NCI-H1694 (cell line): ENCODE measurements at regions not wholly inside any gene's neighbourhood (a gene's known extent, or its start where the extent isn't known, plus 50 kb on each side); places are given as distances from the start of the nearest gene placed in this dataset.
"Not testable (repeated sequence)": the region's sequence is repeated elsewhere in the genome, so short reads cannot be mapped to it uniquely, and the experiment has no call there.

Experiments
- DNase-seq: peaks from one replicate; lab custom pipeline; 2025; lab: John Stamatoyannopoulos, UW

- DNase-seq = no peak
Measured at GRCh38 chr19:29154163-29154562, 58.8 kb downstream of the UQCRFS1 start.

- no peak for DNase-seq
Measured at GRCh38 chr19:29145756-29146155, 67.2 kb downstream of the UQCRFS1 start.

DNA sequence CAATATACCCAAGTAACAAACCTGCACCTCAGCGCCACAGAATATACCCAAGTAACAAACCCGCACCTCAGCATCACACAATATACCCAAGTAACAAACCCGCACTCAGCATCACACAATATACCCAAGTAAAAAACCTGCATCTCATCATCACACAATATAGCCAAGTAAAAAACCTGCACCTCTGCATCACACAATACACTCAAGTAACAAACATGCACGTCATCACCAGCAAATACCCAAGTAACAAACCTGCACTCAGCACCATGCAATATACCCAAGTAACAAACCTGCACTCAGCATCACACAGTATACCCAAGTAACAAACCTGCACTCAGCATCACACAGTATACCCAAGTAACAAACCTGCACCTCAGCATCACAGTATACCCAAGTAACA, 69.8 kb downstream of the UQCRFS1 start:
- DNase-seq = no peak

- no peak for DNase-seq
Measured at GRCh38 chr19:29139227-29139626, 73.7 kb downstream of the UQCRFS1 start.

DNA sequence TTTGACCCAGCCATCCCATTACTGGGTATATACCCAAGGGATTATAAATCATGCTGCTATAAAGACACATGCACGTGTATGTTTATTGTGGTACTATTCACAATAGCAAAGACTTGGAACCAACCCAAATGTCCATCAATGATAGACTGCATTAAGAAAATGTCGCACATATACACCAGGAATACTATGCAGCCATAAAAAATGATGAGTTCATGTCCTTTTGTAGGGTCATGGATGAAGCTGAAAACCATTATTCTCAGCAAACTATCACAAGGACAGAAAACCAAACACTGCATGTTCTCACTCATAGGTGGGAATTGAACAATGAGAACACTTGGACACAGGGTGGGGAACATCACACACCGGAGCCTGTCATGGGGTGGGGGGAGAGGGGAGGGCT, 74.7 kb downstream of the UQCRFS1 start:
- not testable (repeated sequence) for DNase-seq

DNA sequence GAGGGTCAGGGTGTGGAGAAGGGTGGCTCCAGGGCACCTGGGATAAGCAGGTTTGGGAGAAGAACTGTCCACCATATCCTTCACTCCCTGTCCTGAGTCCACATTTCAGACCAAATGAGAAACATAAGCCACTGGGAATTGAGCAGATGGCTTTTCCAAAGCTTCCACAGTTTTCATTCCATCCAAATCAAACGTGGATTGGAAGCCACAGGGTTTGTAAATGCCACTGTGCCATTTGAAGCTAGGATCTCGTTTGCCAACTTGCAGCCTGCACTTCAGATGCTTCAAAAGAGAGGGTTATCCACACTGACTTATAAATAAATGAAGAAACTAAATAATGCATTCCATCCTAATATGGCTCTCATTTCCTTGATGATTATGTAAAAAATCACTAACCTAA, 81.5 kb downstream of the UQCRFS1 start:
- DNase-seq = no peak

DNA sequence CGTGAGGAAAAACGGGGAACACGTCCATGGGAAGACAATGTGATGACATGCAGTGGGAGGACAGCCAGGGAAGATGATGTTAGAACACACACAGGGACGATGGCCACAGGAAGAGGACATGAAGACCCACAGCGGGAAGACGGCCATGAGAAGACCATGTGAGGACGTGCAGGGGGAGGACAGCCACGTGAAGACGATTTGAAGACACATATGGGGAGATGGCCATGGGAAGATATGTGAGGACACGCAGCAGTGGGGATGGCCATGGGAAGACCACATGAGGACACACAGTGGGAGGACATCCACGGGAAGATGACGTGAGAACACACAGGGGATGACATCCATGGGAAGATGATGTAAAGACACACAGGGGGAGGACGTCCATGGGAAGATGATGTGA, 83.8 kb downstream of the UQCRFS1 start:
- DNase-seq = no peak

DNA sequence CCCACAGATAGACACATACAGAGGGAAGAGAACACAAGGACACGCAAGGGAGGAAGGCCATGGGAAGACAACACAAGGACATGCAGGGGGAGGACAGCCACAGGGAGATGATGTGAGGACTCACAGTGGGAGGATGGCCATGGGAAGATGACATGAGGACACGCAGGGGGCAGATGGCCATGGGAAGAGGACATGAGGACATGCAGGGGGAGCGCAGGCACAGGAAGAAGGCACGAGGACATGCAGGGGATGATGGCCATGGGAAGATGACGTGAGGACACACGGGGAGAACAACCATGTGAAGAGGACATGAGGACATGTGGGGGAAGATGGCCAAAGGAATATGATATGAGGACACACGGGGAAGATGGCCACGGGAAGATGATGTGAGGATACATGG, 84.7 kb downstream of the UQCRFS1 start:
- DNase-seq = no peak

GRCh38 chr19:29122185-29122584, 90.8 kb downstream of the UQCRFS1 start:
- no peak for DNase-seq

DNA sequence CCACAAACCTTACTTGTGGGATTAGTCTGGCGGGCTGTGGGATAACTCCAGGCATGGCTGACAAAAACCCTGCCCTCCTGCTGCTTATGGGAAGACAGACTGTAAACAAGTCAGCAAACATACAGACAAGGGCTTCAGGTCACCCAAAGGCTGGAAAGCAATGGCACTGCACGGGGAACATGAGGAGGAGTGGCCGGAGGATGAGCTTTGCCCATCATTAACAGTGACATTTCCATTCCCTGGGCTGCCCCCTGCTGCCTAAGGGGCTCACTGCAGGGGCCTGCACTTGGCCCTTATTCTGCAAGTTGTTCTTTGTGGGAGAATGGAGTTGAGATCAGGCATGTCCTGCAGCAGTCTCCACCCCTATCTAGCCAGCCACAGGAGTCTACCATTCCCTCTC, 91.3 kb downstream of the UQCRFS1 start:
- DNase-seq = no peak

GRCh38 chr19:29120466-29120865, 92.5 kb downstream of the UQCRFS1 start:
- no peak for DNase-seq

GRCh38 chr19:29119590-29119989, 93.4 kb downstream of the UQCRFS1 start:
- DNase-seq = no peak

- DNase-seq = no peak
Measured at GRCh38 chr19:29118389-29118788, 94.6 kb downstream of the UQCRFS1 start.

GRCh38 chr19:29117926-29118325, 95.0 kb downstream of the UQCRFS1 start:
- DNase-seq = no peak

DNA sequence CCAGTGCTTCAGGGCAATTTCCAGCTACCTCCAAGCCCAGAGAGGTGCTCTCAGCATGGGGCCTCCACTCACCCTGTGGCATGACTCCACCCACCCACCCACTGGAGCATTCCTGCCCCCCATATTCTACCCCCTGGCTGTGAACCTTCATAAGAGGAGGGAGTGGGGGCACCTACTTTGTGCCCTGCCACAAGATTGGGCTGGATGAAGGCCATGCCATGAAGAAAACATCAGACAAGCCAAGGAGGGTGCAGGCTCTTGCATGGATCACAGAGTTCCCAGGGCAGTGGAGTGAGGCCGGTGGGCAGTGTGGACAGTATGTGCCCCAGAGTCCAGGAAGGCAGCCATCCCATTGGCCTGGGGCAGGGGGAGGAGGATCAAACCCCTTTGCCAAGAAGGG, 97.8 kb downstream of the UQCRFS1 start:
- DNase-seq = no peak

GRCh38 chr19:29113838-29114237, 99.1 kb downstream of the UQCRFS1 start:
- no peak for DNase-seq

GRCh38 chr19:29111576-29111975, 101.4 kb downstream of the UQCRFS1 start:
- no peak for DNase-seq

DNA sequence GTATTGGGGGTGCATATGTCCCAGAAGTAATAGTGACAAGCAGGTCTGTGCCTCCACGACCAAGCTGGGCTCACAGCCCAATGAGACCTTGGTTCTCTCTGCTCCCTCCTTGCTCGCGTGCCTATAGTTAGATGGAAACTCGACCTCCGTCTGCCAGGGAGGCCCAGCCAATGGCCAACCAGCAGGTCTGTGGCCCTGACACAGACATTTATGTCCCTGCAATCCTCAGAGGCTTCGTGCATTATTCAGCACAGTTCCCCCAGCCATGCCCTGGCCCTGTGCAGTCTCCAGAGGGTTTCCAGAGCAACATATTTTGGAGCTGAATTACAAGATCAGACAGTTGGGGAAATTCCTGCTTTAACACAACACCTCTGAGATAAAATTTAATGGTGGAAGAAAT, 105.1 kb downstream of the UQCRFS1 start:
- no peak for DNase-seq

DNA sequence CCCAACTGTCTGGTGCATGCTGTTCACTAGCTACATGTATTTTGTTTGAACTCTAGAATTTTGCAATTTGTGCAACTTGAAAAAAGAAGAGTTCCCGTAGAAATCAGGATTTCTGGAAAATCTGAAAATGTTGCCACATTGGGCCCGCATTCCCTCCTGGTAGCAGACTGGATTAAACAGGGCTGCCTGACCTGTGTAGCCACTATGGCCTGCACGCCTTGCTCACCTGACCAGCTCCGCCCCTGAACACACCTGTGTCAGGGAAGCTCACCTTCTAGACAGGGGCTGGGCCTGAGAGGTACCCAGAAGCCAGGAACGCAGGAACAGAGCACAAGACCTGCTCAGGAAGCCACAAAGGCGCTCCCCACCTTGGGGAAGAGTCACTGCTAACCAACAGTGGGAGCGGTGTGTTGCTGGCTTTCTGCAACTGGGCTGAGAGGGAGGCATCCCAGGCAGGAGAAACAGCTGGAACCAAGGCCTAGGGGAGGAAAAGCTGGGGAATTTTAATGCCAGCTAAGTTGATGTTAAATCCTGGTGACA, 106.5 kb downstream of the UQCRFS1 start:
- no peak for DNase-seq

DNA sequence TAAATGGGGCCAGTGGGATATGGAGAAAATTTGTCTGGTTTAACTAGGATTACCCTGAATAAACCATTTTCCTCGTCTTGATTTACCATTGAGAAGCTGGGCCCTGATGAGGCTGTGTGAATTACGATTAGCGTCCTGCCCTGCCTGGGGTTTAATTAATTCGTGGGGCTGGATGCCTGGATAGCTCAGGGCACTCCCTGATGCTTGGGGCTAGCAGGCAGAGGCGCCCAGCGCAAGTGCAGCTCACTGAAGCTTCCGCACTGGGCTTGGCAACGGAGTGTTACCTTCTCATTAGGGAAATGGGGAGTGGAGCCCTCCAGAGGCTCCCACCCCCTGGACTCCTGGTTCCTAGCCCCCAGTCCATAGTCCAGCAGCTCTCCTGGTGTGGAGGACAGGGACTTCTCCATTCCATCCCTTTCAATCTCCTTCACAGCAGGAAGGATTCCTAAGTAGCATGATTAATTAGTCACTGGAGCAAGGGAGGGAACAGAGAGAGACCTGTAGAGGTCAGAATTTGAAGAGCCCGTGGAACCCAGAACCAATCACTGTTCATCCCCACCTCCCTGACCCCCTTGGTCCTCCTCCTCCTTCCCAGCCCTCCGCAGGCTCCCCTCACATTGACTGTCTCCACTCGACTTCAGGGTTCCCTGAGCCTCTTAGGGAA, 107.2 kb downstream of the UQCRFS1 start:
- no peak for DNase-seq

- no peak for DNase-seq
Measured at GRCh38 chr19:29104605-29105241, 108.2 kb downstream of the UQCRFS1 start.

DNA sequence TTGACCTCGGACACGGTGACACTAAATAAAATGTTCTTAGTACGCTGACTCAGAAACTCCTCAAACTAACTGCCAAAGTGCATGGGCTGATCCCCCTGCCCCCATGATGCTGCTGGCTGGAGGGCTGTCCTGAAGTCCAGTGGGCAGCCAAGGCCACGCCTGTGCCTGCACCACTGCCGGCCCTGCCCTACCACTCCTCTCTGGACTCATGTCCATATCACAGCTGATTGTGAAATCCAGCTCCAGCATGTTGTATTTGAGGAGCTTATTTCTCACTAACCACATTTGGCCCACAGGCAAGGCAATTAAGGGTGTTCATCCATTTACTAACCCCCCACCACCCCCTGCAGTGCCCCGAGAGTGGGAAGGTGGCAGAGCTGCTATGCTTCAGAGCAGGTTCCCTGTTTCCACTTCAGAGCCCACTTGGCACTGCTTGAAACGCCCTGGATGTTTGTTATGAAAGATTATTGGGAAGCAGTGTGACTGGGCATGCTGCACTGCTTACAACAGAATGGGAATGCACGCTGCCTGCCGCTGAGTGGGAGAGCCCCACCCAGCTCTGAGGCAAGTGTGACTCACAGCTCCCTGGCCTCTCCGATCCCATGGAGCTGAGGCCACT, 114.0 kb downstream of the UQCRFS1 start:
- DNase-seq = no peak

DNA sequence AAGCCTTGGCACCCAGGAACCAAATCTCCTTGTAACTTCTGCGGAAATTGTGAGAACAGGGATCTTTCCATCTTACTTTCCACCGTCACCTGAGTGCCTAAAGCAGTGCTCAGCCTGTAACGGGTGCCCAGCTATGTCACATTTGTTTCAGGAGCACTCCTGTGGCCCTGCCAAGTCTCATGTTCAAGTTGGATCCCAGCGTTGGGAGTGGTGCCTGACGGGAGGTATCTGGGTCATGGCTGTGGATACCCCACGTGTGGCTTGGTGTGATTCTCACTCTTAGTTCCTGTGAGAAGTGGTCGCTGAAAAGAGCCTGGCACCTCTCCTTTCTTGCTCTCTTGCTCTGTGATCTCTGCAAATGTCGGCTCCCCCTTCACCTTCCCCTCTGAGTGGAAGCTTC, 114.9 kb downstream of the UQCRFS1 start:
- DNase-seq = no peak
